SK-N-SH (cell line): ENCODE measurements at regions not wholly inside any gene's neighbourhood (a gene's known extent, or its start where the extent isn't known, plus 50 kb on each side); places are given as distances from the start of the nearest gene placed in this dataset.

ENCODE experiments used
- CTCF ChIA-PET: fragments of 300-600, 350-600 bp; formaldehyde crosslinking; extraction: SDS; loops from one replicate; lab custom pipeline; 2021; lab: Yijun Ruan, JAX
- POLR2A ChIA-PET: fragments of 350-600 bp; sonication (Branson Sonifier 250); formaldehyde crosslinking; extraction: SDS; loops from one replicate; lab custom pipeline; 2020; ENCODE audit warnings: antibody characterized with exemption, inconsistent platforms; lab: Yijun Ruan, JAX
- DNase-seq: peaks from one replicate; pipeline ENCODE4 v3.0.0; 2012
- H2AFZ ChIP-seq: fragments of 200-600 bp; sonication (generic); 2 replicates; pipeline ENCODE4 v1.8.1; 2016; ENCODE audit warnings: antibody characterized with exemption, mild to moderate bottlenecking, low read depth
- H3F3A ChIP-seq: fragments of 200-600 bp; sonication (generic); replicated peaks from 2 replicates; pipeline ENCODE3; 2016; ENCODE audit warnings: antibody characterized with exemption, mild to moderate bottlenecking; ENCODE audit not compliant: insufficient read depth
- H3K27ac ChIP-seq, 2 experiments: fragments of 200-500 bp in 1 of 2; fragments of 200-600 bp in 1 of 2; sonication (Bioruptor generic) in 1 of 2; sonication (generic), shearing (Covaris generic) in 1 of 2; 2 replicates each; pipeline versions ENCODE4 v1.5.1 to v1.6.1; 2014 to 2016; ENCODE audit warnings: low read depth in 2 of 2, inconsistent platforms in 1 of 2, low read length in 1 of 2, mild to moderate bottlenecking in 1 of 2, mixed read lengths in 1 of 2
- H3K27me3 ChIP-seq: fragments of 200-600 bp; sonication (generic), shearing (Covaris generic); 2 replicates; pipeline ENCODE4 v1.6.1; 2016; ENCODE audit warnings: mixed run types; ENCODE audit not compliant: insufficient read depth
- H3K36me3 ChIP-seq, 2 experiments: fragments of 200-500 bp in 1 of 2; fragments of 200-600 bp in 1 of 2; sonication (Bioruptor generic) in 1 of 2; sonication (generic) in 1 of 2; replicated peaks in 1 of 2; 2 replicates each; pipeline versions ENCODE3 to v1.5.1; 2014 to 2016; ENCODE audit warnings: low read length in 1 of 2, mild to moderate bottlenecking in 1 of 2; ENCODE audit not compliant: insufficient read depth in 2 of 2, control insufficient read depth in 1 of 2
- H3K4me1 ChIP-seq, 2 experiments: fragments of 200-500 bp in 1 of 2; fragments of 200-600 bp in 1 of 2; sonication (Bioruptor generic) in 1 of 2; sonication (generic), shearing (Covaris generic) in 1 of 2; 2 replicates each; pipeline versions ENCODE4 v1.5.1 to v1.6.1; 2014 to 2016; ENCODE audit warnings: low read depth in 1 of 2, low read length in 1 of 2, mixed run types in 1 of 2; ENCODE audit not compliant: insufficient read depth in 2 of 2, control insufficient read depth in 1 of 2
- H3K4me2 ChIP-seq: fragments of 200-600 bp; sonication (generic), shearing (Covaris generic); 2 replicates; pipeline ENCODE4 v1.6.1; 2017; ENCODE audit warnings: mixed run types
- H3K4me3 ChIP-seq, 2 experiments: fragments of 200-500 bp in 1 of 2; fragments of 200-600 bp in 1 of 2; sonication (Bioruptor generic) in 1 of 2; sonication (generic), shearing (Covaris generic) in 1 of 2; 2 replicates each; pipeline versions ENCODE4 v1.5.1 to v1.8.1; 2014 to 2016; ENCODE audit warnings: low read depth in 2 of 2, inconsistent platforms in 1 of 2, low read length in 1 of 2, mild to moderate bottlenecking in 1 of 2, mixed read lengths in 1 of 2, moderate library complexity in 1 of 2
- H3K79me2 ChIP-seq: fragments of 200-600 bp; sonication (generic); 2 replicates; pipeline ENCODE4 v1.8.1; 2017; ENCODE audit warnings: mild to moderate bottlenecking; ENCODE audit not compliant: insufficient read depth
- H3K9ac ChIP-seq: fragments of 200-600 bp; sonication (generic); 2 replicates; pipeline ENCODE4 v1.6.1; 2017; ENCODE audit warnings: mixed run types
- H3K9me2 ChIP-seq: fragments of 200-600 bp; sonication (generic); 2 replicates; pipeline ENCODE4 v1.6.1; 2017; ENCODE audit warnings: mixed run types
- H3K9me3 ChIP-seq: fragments of 200-600 bp; sonication (generic); 2 replicates; pipeline ENCODE4 v1.6.1; 2017; ENCODE audit warnings: mixed run types, mild to moderate bottlenecking, moderate library complexity
- H4K20me1 ChIP-seq: fragments of 200-600 bp; sonication (generic); 2 replicates; pipeline ENCODE4 v1.6.1; 2017; ENCODE audit warnings: mild to moderate bottlenecking, mixed run types; ENCODE audit not compliant: insufficient read depth
- CHD2 ChIP-seq: fragments of 150-350 bp; IDR thresholded peaks from 2 replicates; pipeline ENCODE4 v1.6.1; 2018; ENCODE audit warnings: low read length; ENCODE audit not compliant: partially characterized antibody
- EP300 ChIP-seq, 2 experiments: IDR thresholded peaks; 2 replicates each; pipeline versions ENCODE4 v1.4.0 to v1.6.1; 2012; ENCODE audit warnings: borderline replicate concordance in 1 of 2, low read depth in 1 of 2, low read length in 1 of 2
- FOSL2 ChIP-seq: IDR thresholded peaks from 2 replicates; pipeline ENCODE4 v1.4.0; 2012; ENCODE audit warnings: low read depth, mild to moderate bottlenecking, moderate library complexity, borderline replicate concordance
- GABPA ChIP-seq: IDR thresholded peaks from 2 replicates; pipeline ENCODE4 v1.4.0; 2012; ENCODE audit warnings: low read depth, mild to moderate bottlenecking
- GATA2 ChIP-seq: sonication (generic); formaldehyde crosslinking; IDR thresholded peaks from 2 replicates; pipeline ENCODE4 v1.5.0; 2020; ENCODE audit warnings: mild to moderate bottlenecking, missing genetic modification reagents
- JUND ChIP-seq: IDR thresholded peaks from 2 replicates; pipeline ENCODE4 v1.4.0; 2012
- MEF2A ChIP-seq: IDR thresholded peaks from 2 replicates; pipeline ENCODE4 v1.4.0; 2012; ENCODE audit warnings: low read depth, borderline replicate concordance
- SIN3A ChIP-seq: IDR thresholded peaks from 2 replicates; pipeline ENCODE4 v1.6.1; 2012; ENCODE audit warnings: low read depth, mild to moderate bottlenecking, low read length, moderate library complexity, borderline replicate concordance
- SMC3 ChIP-seq: IDR thresholded peaks from 2 replicates; pipeline ENCODE4 v1.6.1; 2012; ENCODE audit warnings: low read depth, low read length, improper control_type of control experiment
- YY1 ChIP-seq: IDR thresholded peaks from 2 replicates; pipeline ENCODE4 v1.4.0; 2012; ENCODE audit warnings: low read depth, mild to moderate bottlenecking
- WGBS: methylation state at CpG from one replicate; pipeline ENCODE4 v1.1.6; 2017; ENCODE audit warnings: low lambda C conversion rate; 5-methylcytosine and 5-hydroxymethylcytosine counted together
- TF ChIP-seq, protein P1 (sequence below): IDR thresholded peaks from 2 replicates; pipeline ENCODE4 v1.4.0; 2012; ENCODE audit warnings: low read depth, borderline replicate concordance
- TF ChIP-seq, protein P2 (sequence below): fragments of 150-350 bp; IDR thresholded peaks from 2 replicates; pipeline ENCODE4 v1.6.1; 2016; ENCODE audit warnings: mild to moderate bottlenecking, low read depth, low read length

DNA sequence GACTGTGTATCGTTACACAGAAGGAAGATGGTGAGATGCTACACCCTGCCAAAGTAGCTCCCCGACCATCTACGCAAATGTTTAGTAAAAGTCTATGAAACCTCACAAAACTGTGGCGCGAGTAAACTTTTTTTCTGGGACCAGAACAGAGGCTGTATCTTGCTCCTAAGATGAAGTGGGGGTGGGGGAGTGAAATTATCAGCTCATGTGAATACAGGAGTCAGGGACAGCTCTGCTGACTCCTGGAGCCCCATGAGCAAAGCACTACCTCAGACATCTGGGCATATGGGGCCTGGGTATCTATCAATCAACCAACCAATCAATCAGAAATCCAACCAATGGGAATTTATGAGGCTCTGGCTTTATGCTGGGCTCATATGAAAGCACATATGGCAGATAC, 138.6 kb upstream of the RANBP3L start:
- ChIA-PET POLR2A (no interaction called here), CTCF (no interaction called here)
- H3K4me2 ChIP-seq, result no peak overlapping the region
- no peaks in the 10 kb centered on the region for H3K9me2 ChIP-seq
- H3K27ac ChIP-seq, result no peak overlapping the region
- H3K27me3 ChIP-seq, result peaks cover 21% of the 10 kb centered on the region; the same call in 1 of the 2 replicates
- no peak overlapping the region for H3K4me3 ChIP-seq
- WGBS, result 28% methylated on average over 5 of the region's 5 CpGs
- no peaks in the 10 kb centered on the region; a peak in 2 of 4 replicates for H3K4me1 ChIP-seq
- no peaks in the 10 kb centered on the region for H3K79me2 ChIP-seq
- no peak for TF ChIP-seq FOSL2
- no peak for TF ChIP-seq YY1
- no peak for TF ChIP-seq SIN3A
- TF ChIP-seq CHD2, result no peak
- no peak for DNase-seq
- no peak overlapping the region for H2AFZ ChIP-seq
- no peaks in the 10 kb centered on the region for H3K36me3 ChIP-seq
- no peaks in the 10 kb centered on the region for H3F3A ChIP-seq
- no peak overlapping the region for H3K9ac ChIP-seq
- H4K20me1 ChIP-seq, result no peaks in the 10 kb centered on the region
- H3K9me3 ChIP-seq, result no peaks in the 10 kb centered on the region

DNA sequence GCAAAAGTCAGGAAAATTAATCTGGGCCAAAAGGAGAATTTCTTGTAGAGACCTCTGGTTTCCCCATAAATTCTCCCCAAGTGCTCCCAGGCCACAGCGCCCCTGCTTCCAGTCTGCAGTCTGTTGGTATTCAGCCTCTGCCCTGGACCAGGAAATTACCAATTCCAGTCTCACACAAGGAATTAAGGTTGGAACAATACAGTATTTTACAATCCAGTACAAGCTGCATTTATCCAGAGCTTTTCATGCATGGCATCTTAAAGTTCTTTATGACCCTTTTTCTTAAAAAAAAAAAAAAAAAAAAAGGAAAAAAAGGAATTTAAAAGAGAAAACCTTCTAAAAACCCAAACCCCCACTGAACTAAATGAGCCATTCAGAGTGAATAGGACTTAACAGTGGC, 139.6 kb upstream of the RANBP3L start:
- no peak overlapping the region for H2AFZ ChIP-seq
- POLR2A ChIA-PET, result no interaction called here
- no peaks in the 10 kb centered on the region for H3K9me2 ChIP-seq
- H3K4me1 ChIP-seq, result no peaks in the 10 kb centered on the region; a peak in 2 of 4 replicates
- H3K4me3 ChIP-seq, result no peak overlapping the region
- no peak for TF ChIP-seq GABPA
- TF ChIP-seq EP300 (IDR thresholded peaks at IDR 0.05; ENCODE audit: borderline replicate concordance in 1 of 2, low read depth in 1 of 2, low read length in 1 of 2), result no peak
- TF ChIP-seq, protein P1, sequence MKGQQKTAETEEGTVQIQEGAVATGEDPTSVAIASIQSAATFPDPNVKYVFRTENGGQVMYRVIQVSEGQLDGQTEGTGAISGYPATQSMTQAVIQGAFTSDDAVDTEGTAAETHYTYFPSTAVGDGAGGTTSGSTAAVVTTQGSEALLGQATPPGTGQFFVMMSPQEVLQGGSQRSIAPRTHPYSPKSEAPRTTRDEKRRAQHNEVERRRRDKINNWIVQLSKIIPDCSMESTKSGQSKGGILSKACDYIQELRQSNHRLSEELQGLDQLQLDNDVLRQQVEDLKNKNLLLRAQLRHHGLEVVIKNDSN, result no peak
- TF ChIP-seq GATA2 (CRISPR knock-in tag), result no peak
- no peak for TF ChIP-seq JUND
- TF ChIP-seq, protein P2, sequence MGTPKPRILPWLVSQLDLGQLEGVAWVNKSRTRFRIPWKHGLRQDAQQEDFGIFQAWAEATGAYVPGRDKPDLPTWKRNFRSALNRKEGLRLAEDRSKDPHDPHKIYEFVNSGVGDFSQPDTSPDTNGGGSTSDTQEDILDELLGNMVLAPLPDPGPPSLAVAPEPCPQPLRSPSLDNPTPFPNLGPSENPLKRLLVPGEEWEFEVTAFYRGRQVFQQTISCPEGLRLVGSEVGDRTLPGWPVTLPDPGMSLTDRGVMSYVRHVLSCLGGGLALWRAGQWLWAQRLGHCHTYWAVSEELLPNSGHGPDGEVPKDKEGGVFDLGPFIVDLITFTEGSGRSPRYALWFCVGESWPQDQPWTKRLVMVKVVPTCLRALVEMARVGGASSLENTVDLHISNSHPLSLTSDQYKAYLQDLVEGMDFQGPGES, result no peak
- TF ChIP-seq MEF2A, result no peak
- no peak for TF ChIP-seq SMC3
- TF ChIP-seq CHD2, result no peak
- TF ChIP-seq, all 33 proteins: peak for 0
- Histone ChIP-seq H3K9ac (no peak overlapping the region), H3K9me3 (no peaks in the 10 kb centered on the region), H3K4me2 (no peak overlapping the region), H3K27ac (no peak overlapping the region), H3F3A (no peaks in the 10 kb centered on the region), H3K27me3 (peaks cover 27% of the 10 kb centered on the region; the same call in 1 of the 2 replicates), H3K79me2 (no peaks in the 10 kb centered on the region), H3K36me3 (no peaks in the 10 kb centered on the region), H4K20me1 (no peaks in the 10 kb centered on the region)
- CTCF ChIA-PET, result interaction anchor here (1.4 kb wide), 1 partner anchor 26 kb away, joined by 3 read pairs; no protein-coding TSS in a partner anchor
- WGBS, result 22% methylated on average over 1 of the region's 1 CpG
- no peak for DNase-seq
